NCI-H1436 treated with DMSO at 0.1 percent for 48 hours (cell line): ENCODE measurements at regions not wholly inside any gene's neighbourhood (a gene's known extent, or its start where the extent isn't known, plus 50 kb on each side); places are given as distances from the start of the nearest gene placed in this dataset.
"Not testable (repeated sequence)": the region's sequence is repeated elsewhere in the genome, so short reads cannot be mapped to it uniquely, and the experiment has no call there.

Source experiments
- DNase-seq: peaks from one replicate; lab custom pipeline; 2025; lab: John Stamatoyannopoulos, UW

GRCh38 chr3:178203165-178203564 is 333.1 kb upstream of the KCNMB2 start:
- no peak for DNase-seq

GRCh38 chr3:178203650-178204049 is 332.6 kb upstream of the KCNMB2 start:
- no peak for DNase-seq

GRCh38 chr3:178205740-178206139 is 330.5 kb upstream of the KCNMB2 start:
- DNase-seq, result no peak

GRCh38 chr3:178206521-178206920 is 329.7 kb upstream of the KCNMB2 start:
- DNase-seq, result no peak

- not testable (repeated sequence) for DNase-seq
These were observed 329.1 kb upstream of the KCNMB2 start for GRCh38 chr3:178207161-178207560.

GRCh38 chr3:178207627-178208026 is 328.6 kb upstream of the KCNMB2 start:
- not testable (repeated sequence) for DNase-seq

- not testable (repeated sequence) for DNase-seq
These were observed 327.1 kb upstream of the KCNMB2 start for GRCh38 chr3:178209116-178209515.

- not testable (repeated sequence) for DNase-seq
These were observed 326.6 kb upstream of the KCNMB2 start for GRCh38 chr3:178209618-178210017.

GRCh38 chr3:178211086-178211485 is 325.1 kb upstream of the KCNMB2 start:
- not testable (repeated sequence) for DNase-seq

GRCh38 chr3:178217479-178217878 is 318.8 kb upstream of the KCNMB2 start:
- DNase-seq, result no peak

- DNase-seq, result no peak
These were observed 318.0 kb upstream of the KCNMB2 start for GRCh38 chr3:178218231-178218630.

- DNase-seq, result not testable (repeated sequence)
These were observed 316.6 kb upstream of the KCNMB2 start for GRCh38 chr3:178219661-178220060.

GRCh38 chr3:178223876-178224275 is 312.4 kb upstream of the KCNMB2 start:
- DNase-seq, result no peak

- DNase-seq, result no peak
These were observed 310.1 kb upstream of the KCNMB2 start for GRCh38 chr3:178226094-178226493.

- DNase-seq, result no peak
These were observed 304.6 kb upstream of the KCNMB2 start for GRCh38 chr3:178231645-178232044.

- DNase-seq, result no peak
These were observed 302.7 kb upstream of the KCNMB2 start for GRCh38 chr3:178233371-178234071.

- DNase-seq, result no peak
These were observed 299.5 kb upstream of the KCNMB2 start for GRCh38 chr3:178236555-178237277.

- DNase-seq, result no peak
These were observed 298.1 kb upstream of the KCNMB2 start for GRCh38 chr3:178238179-178238578.

- DNase-seq, result no peak
These were observed 291.2 kb upstream of the KCNMB2 start for GRCh38 chr3:178244733-178245709.

GRCh38 chr3:178246004-178246403 is 290.2 kb upstream of the KCNMB2 start:
- DNase-seq, result no peak

- DNase-seq, result no peak
These were observed 280.9 kb upstream of the KCNMB2 start for GRCh38 chr3:178255315-178255714.

GRCh38 chr3:178257491-178257890 is 278.7 kb upstream of the KCNMB2 start:
- DNase-seq, result no peak
